Astrocyte of the cerebellum (primary cell): ENCODE measurements at regions not wholly inside any gene's neighbourhood (a gene's known extent, or its start where the extent isn't known, plus 50 kb on each side); places are given as distances from the start of the nearest gene placed in this dataset.

Source experiments
- DNase-seq: peaks from one replicate; pipeline ENCODE4 v3.0.0-alpha.2; 2011; ENCODE audit warnings: low read depth
- H3K4me3 ChIP-seq: 2 replicates; pipeline ENCODE4 v1.5.1; 2011; ENCODE audit warnings: mild to moderate bottlenecking, low read depth, low read length, moderate library complexity
- in situ Hi-C: cut with HindIII; loops from 2 replicates; pipeline ENCODE4 v1.10.0; 2017; ENCODE audit warnings: low sequenced_read_pairs
- TF ChIP-seq, protein P1 (sequence below): IDR thresholded peaks from 2 replicates; pipeline ENCODE4 v1.5.1; 2012; ENCODE audit warnings: low read length, low read depth, moderate library complexity, mild to moderate bottlenecking; ENCODE audit errors: missing control alignments

DNA sequence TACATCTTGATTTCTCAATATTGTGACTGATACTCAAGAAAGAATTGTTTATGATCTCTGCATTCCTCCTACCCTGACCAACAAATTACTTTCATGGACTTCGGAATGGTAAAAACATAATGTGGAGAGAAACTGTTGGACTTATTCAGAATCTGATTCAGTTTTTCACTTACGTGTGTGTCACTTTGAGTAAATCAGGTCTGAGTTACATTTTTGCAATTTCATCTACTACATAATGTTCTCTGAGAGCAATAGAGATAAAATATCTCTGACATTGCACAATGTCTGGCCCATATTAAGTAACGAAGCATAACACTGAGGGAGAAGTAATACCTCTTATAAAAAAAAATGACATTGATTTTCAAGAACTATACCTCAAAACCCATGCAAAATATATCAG lies 1337.9 kb upstream of the CHAC2 start:
- no peak for DNase-seq
- TF ChIP-seq, protein P1, sequence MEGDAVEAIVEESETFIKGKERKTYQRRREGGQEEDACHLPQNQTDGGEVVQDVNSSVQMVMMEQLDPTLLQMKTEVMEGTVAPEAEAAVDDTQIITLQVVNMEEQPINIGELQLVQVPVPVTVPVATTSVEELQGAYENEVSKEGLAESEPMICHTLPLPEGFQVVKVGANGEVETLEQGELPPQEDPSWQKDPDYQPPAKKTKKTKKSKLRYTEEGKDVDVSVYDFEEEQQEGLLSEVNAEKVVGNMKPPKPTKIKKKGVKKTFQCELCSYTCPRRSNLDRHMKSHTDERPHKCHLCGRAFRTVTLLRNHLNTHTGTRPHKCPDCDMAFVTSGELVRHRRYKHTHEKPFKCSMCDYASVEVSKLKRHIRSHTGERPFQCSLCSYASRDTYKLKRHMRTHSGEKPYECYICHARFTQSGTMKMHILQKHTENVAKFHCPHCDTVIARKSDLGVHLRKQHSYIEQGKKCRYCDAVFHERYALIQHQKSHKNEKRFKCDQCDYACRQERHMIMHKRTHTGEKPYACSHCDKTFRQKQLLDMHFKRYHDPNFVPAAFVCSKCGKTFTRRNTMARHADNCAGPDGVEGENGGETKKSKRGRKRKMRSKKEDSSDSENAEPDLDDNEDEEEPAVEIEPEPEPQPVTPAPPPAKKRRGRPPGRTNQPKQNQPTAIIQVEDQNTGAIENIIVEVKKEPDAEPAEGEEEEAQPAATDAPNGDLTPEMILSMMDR, result no peak
- no peak overlapping the region for H3K4me3 ChIP-seq
- in situ Hi-C loops, result no loop called here

DNA sequence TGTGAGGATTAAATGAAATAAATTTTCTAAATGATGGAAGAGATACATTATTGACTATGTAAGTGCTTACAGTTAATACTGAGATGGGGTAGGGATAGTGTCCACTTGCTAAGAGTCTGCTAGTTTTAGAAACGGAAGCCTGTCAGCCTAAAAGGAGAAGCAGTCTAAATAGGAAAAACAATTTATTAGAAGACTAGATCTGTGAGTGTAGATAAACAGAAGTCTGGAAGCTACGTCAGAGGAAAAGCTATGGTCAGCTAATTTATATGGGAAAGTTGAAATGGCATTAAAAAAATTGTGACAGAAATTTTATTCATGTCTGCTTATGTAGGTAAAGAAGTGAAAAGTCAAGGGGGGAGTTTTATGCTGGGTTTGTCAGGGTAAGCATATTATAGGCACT lies 1338.4 kb upstream of the CHAC2 start:
- in situ Hi-C loops, result no loop called here
- DNase-seq, result no peak
- TF ChIP-seq, protein P1, result no peak
- H3K4me3 ChIP-seq, result no peak overlapping the region

DNA sequence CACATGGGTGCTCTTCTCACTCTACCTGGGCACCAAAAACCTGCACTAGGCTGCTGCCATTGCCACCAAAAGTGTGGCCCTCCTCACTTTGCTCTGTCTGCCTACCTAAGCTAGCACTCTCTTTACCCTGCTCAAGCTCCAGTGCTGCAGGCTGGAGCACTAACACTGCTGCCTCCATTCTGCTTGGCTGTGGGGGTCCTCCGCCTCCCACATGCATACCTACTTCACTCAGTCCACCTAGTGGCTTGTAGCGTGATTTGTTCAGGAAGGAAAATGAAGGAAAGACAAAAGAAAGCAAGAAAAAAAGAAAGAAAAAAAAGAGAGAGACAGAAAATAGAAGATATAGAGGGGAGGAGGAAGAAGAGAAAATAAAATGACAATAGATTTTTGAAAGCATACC lies 1339.4 kb upstream of the CHAC2 start:
- H3K4me3 ChIP-seq, result no peak overlapping the region
- TF ChIP-seq, protein P1, result no peak
- no peak for DNase-seq
- in situ Hi-C loops, result no loop called here

DNA sequence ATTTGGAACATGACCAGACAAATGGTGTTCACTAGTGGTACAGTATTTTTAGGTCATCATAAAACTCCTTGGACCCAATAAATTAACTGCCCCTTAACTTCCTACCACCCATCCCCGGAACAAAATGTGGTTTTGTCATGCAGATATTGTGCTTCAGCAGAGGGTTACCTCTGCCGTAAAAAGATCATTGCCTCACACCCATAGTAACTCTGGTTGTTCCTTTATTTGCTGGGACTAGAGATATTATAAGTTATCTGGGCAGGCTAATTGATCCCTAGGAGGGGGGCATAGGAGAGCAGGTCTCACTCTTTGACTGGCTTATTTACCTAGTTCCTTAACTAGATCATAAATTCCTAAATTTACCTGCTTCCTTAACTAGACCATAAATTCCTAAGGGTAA lies 1343.9 kb upstream of the CHAC2 start:
- H3K4me3 ChIP-seq, result no peak overlapping the region
- TF ChIP-seq, protein P1, result no peak
- DNase-seq, result no peak
- in situ Hi-C loops, result no loop called here

DNA sequence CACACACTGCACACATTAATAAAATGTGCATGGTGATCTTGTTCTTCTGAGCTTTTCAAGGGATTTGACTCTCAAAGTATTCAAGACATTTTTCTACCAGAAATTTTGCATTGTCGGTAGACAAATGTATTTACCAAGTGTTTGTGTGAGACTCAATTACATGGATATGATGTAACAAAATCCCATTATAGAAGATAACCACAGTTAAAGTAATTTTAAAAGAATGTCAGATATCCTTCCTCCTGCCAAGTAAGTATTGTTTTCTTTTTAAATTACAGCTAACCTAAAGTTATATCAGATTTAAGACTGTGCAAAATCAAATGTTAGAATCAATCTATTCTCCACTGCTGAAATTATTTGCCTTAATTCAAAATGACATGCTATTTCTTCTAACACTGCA lies 1344.5 kb upstream of the CHAC2 start:
- in situ Hi-C loops, result no loop called here
- TF ChIP-seq, protein P1, result no peak
- DNase-seq, result peak; percentile 3
- H3K4me3 ChIP-seq, result no peak overlapping the region

DNA sequence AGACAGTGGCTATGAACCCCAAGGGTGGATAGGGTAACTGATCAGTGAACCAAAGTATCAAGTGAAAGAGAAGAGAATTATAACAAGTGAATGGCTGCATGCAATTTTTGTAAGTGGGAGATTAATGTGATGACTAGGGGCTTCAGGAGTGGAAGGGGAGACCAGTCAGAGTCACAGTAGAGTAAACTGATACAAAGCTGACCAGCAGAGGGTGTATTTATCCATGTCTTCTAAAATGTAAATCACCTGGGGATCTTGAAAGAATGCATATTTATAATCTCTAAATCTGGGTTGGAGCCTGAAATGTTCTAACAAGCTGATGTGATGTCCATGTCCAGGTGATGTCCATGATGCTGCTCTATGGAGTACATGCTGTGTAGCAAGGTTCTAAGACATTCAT lies 1351.3 kb upstream of the CHAC2 start:
- H3K4me3 ChIP-seq, result no peak overlapping the region
- TF ChIP-seq, protein P1, result peak; percentile 27
- peak; percentile 5 for DNase-seq
- in situ Hi-C loops, result no loop called here
